Progenitor cell of endocrine pancreas (in vitro differentiated cells): ENCODE measurements at regions not wholly inside any gene's neighbourhood (a gene's known extent, or its start where the extent isn't known, plus 50 kb on each side); places are given as distances from the start of the nearest gene placed in this dataset.

Experiments used
- DNase-seq: peaks from one replicate; pipeline ENCODE4 v3.0.0; 2021; ENCODE audit warnings: low spot score; ENCODE audit not compliant: unreplicated experiment
- H3K27ac Mint-ChIP-seq: 2 replicates; pipeline ENCODE4 v1.8.0; 2021; ENCODE audit warnings: mild to moderate bottlenecking, moderate library complexity, mixed read lengths
- H3K27me3 Mint-ChIP-seq: 2 replicates; pipeline ENCODE4 v1.8.0; 2021; ENCODE audit warnings: mixed read lengths
- H3K36me3 Mint-ChIP-seq: 2 replicates; pipeline ENCODE4 v1.8.0; 2022; ENCODE audit warnings: mixed read lengths; ENCODE audit not compliant: insufficient read depth
- H3K4me1 Mint-ChIP-seq: 2 replicates; pipeline ENCODE4 v1.8.0; 2021; ENCODE audit warnings: low read depth, mixed read lengths
- H3K4me3 Mint-ChIP-seq: 2 replicates; pipeline ENCODE4 v1.8.0; 2021; ENCODE audit warnings: low read depth, mild to moderate bottlenecking, moderate library complexity, mixed read lengths
- H3K9me3 Mint-ChIP-seq: 2 replicates; pipeline ENCODE4 v1.8.0; 2021; ENCODE audit warnings: low read depth, mixed read lengths
- TF ChIP-seq, protein P1 (sequence below): fragments of 200-600 bp; sonication (generic); IDR thresholded peaks from one replicate; pipeline ENCODE4 v1.5.0; 2021; ENCODE audit warnings: antibody characterized with exemption, mild to moderate bottlenecking; ENCODE audit not compliant: unreplicated experiment

DNA sequence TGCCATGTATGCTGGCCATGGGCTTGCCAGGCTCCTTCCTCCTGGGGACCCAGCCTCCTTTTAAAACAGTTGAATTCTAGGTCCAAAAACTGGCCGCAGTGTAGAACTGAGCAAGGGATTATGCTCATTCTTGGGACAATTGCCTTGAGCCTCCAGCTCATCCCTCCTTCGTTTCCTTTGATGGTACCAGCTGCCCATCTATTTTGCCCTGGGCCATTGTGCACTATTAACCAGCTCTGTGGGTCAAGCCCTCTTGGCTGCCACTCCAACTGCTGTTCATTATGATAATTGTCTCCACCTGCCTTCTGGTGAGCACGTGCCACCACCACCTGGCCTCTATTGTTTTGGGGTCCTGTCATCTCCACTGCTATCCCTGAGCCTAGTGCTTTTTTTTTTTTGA, 75.8 kb upstream of the SYN2 start:
- Mint-ChIP-seq H3K4me1 (no peaks in the 10 kb centered on the region), H3K27me3 (peaks cover 3% of the 10 kb centered on the region), H3K27ac (no peak overlapping the region), H3K36me3 (no peaks in the 10 kb centered on the region), H3K9me3 (no peaks in the 10 kb centered on the region), H3K4me3 (no peak overlapping the region)
- TF ChIP-seq, protein P1, sequence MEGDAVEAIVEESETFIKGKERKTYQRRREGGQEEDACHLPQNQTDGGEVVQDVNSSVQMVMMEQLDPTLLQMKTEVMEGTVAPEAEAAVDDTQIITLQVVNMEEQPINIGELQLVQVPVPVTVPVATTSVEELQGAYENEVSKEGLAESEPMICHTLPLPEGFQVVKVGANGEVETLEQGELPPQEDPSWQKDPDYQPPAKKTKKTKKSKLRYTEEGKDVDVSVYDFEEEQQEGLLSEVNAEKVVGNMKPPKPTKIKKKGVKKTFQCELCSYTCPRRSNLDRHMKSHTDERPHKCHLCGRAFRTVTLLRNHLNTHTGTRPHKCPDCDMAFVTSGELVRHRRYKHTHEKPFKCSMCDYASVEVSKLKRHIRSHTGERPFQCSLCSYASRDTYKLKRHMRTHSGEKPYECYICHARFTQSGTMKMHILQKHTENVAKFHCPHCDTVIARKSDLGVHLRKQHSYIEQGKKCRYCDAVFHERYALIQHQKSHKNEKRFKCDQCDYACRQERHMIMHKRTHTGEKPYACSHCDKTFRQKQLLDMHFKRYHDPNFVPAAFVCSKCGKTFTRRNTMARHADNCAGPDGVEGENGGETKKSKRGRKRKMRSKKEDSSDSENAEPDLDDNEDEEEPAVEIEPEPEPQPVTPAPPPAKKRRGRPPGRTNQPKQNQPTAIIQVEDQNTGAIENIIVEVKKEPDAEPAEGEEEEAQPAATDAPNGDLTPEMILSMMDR: no peak
- DNase-seq: no peak

DNA sequence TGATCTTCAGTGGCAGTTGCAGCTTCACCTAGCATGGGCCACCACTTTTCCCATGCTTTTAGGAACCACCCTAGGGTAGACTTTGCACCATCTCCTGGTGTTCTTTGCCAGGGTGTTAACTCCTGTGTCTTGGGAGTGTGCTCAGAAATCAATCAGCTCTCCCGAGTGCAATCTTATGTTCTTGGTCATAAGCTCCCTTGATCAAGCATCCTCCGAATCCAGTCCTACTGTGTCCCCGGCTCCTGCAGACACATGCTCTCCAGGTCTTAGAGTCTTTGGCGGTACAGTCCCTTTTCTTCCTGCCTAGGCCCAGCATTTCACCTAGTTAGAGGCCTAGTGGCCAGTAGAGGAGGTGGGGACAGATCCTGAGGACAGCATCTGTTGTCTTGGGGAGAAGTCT, 74.7 kb upstream of the SYN2 start:
- H3K9me3 Mint-ChIP-seq: no peaks in the 10 kb centered on the region
- peaks cover 2% of the 10 kb centered on the region for H3K27me3 Mint-ChIP-seq
- H3K4me1 Mint-ChIP-seq: no peaks in the 10 kb centered on the region
- H3K27ac Mint-ChIP-seq: no peak overlapping the region
- TF ChIP-seq, protein P1: no peak
- DNase-seq: no peak
- H3K4me3 Mint-ChIP-seq: no peak overlapping the region
- H3K36me3 Mint-ChIP-seq: no peaks in the 10 kb centered on the region

DNA sequence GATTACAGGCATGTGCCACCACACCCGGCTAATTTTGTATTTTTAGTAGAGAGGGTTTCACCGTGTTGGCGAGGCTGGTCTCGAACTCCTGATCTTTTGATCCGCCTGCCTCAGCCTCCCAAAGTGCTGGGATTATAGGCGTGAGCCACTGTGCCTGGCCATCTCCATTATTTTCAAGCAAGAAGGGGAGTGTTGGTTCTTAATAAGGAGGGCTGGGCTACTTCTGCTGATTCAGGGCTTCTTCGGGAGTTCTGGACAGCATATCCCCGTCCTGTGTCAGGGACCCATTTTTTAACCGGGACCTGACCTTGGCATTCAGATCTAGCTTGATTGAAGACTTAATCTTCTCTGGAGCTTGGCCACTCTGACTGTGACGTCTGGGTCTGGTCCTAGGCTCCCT, 74.1 kb upstream of the SYN2 start:
- Mint-ChIP-seq H3K4me1 (no peaks in the 10 kb centered on the region), H3K27ac (no peak overlapping the region), H3K36me3 (no peaks in the 10 kb centered on the region), H3K9me3 (no peaks in the 10 kb centered on the region), H3K4me3 (no peak overlapping the region), H3K27me3 (peaks cover 2% of the 10 kb centered on the region)
- TF ChIP-seq, protein P1: no peak
- DNase-seq: no peak

DNA sequence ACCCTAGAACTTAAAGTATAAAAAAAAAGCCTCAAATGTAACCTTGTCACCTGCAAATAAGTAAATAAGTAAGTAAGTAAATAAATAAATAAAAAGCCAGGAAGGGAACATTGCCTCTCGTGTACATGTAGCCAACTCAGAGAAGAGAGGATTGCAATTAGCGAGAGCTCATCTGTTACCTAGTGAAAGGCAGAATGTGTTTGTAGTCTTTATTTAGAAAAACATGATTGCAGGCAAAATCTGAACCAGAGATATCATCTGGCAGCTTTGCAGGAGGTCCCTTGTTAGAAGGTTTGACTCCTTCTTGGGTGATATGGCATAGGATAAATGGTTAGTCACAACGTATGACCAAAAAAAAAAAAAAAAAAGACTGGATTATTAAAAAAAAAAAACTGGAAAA, 71.6 kb upstream of the SYN2 start:
- H3K27me3 Mint-ChIP-seq: peaks cover 3% of the 10 kb centered on the region
- no peak overlapping the region for H3K27ac Mint-ChIP-seq
- no peaks in the 10 kb centered on the region for H3K4me1 Mint-ChIP-seq
- no peaks in the 10 kb centered on the region for H3K36me3 Mint-ChIP-seq
- TF ChIP-seq, protein P1: no peak
- H3K9me3 Mint-ChIP-seq: no peaks in the 10 kb centered on the region
- no peak overlapping the region for H3K4me3 Mint-ChIP-seq
- no peak for DNase-seq

DNA sequence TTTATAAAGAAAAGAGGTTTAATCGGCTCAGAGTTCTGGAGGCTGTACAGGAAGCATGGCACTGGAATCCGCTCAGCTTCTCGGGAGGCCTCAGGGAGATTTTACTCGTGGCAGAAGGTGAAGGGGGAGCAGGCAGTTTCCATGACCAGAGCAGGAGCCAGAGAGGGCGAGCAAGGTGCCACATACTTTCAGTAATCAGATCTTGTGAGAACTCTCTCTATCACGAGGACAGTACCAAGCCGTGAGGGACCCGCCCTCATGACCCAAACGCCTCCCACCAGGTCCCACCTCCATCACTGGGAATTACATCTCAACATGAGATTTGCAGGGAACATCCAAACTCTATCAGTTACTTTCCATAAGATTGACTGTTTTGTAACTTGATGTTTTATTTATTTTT, 70.7 kb upstream of the SYN2 start:
- TF ChIP-seq, protein P1: no peak
- H3K4me1 Mint-ChIP-seq: no peaks in the 10 kb centered on the region
- H3K36me3 Mint-ChIP-seq: no peaks in the 10 kb centered on the region

More for the DNA sequence above, 70.7 kb upstream of the SYN2 start:
- no peak overlapping the region for H3K4me3 Mint-ChIP-seq
- H3K27ac Mint-ChIP-seq: no peak overlapping the region
- no peaks in the 10 kb centered on the region for H3K9me3 Mint-ChIP-seq
- peaks cover 3% of the 10 kb centered on the region for H3K27me3 Mint-ChIP-seq
- no peak for DNase-seq
